ENCODE measurements at regions not wholly inside any gene's neighbourhood (a gene's known extent, or its start where the extent isn't known, plus 50 kb on each side); places are given as distances from the start of the nearest gene placed in this dataset.
"Not testable (repeated sequence)": the region's sequence is repeated elsewhere in the genome, so short reads cannot be mapped to it uniquely, and the experiment has no call there.

DNA sequence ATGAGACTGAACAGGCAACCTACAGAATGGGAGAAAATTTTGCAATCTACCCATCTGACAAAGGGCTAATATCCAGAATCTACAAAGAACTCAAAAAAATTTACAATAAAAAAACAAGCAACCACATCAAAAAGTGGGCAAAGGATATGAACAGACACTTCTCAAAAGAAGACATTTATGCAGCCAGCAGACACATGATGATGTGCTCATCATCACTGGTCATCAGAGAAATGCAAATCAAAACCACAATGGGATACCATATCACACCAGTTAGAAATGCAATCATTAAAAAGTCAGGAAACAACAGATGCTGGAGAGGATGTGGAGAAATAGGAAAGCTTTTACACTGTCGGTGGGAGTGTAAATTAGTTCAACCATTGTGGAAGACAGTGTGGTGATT, 51.7 kb upstream of the PAXBP1 start:
- H3K79me2 ChIP-seq (ENCODE audit: insufficient read depth, low read depth); H3K4me3 ChIP-seq (IDR thresholded peaks at IDR 0.05; ENCODE audit: insufficient read depth, low read depth, low read length); H3K36me3 ChIP-seq (ENCODE audit: insufficient read depth); H3K4me2 ChIP-seq; H3K9ac ChIP-seq; H3K27me3 ChIP-seq (ENCODE audit: insufficient read depth, low read depth); H3K27ac ChIP-seq; H2AFZ ChIP-seq (ENCODE audit: low read depth); H4K20me1 ChIP-seq (ENCODE audit: insufficient read depth); H3K4me1 ChIP-seq (ENCODE audit: low read depth, poor library complexity, severe bottlenecking): not testable (repeated sequence)

DNA sequence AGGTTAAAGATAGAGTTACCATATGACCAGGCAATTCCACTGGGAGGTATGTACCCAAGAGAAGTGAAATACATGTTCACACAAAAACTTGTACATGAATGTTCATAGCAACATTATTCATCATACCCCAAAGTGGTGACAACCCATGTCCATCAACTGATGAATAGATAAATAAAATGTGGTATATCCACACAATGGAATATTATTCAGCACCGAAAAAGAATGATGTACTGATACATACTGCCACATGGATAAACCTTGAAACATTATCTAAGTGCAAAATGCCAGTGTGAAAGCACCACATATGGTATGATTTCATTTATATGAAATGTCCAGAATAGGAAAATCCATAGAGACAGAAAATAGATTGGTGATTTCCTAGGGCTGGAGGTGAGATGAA, 53.4 kb upstream of the PAXBP1 start:
- H3K79me2 ChIP-seq (ENCODE audit: insufficient read depth, low read depth): no peaks in the 10 kb centered on the region
- H3K4me1 ChIP-seq (ENCODE audit: low read depth, poor library complexity, severe bottlenecking): peaks cover 5% of the 10 kb centered on the region
- no peak overlapping the region for H3K9ac ChIP-seq
- H3K4me3 ChIP-seq (IDR thresholded peaks at IDR 0.05; ENCODE audit: insufficient read depth, low read depth, low read length): no peak overlapping the region
- no peak overlapping the region for H2AFZ ChIP-seq (ENCODE audit: low read depth)
- H3K27ac ChIP-seq: no peak overlapping the region
- H3K36me3 ChIP-seq (ENCODE audit: insufficient read depth): no peaks in the 10 kb centered on the region
- no peaks in the 10 kb centered on the region for H4K20me1 ChIP-seq (ENCODE audit: insufficient read depth)
- H3K4me2 ChIP-seq: no peak overlapping the region
- no peaks in the 10 kb centered on the region for H3K27me3 ChIP-seq (ENCODE audit: insufficient read depth, low read depth)
- TF ChIP-seq, protein P1, sequence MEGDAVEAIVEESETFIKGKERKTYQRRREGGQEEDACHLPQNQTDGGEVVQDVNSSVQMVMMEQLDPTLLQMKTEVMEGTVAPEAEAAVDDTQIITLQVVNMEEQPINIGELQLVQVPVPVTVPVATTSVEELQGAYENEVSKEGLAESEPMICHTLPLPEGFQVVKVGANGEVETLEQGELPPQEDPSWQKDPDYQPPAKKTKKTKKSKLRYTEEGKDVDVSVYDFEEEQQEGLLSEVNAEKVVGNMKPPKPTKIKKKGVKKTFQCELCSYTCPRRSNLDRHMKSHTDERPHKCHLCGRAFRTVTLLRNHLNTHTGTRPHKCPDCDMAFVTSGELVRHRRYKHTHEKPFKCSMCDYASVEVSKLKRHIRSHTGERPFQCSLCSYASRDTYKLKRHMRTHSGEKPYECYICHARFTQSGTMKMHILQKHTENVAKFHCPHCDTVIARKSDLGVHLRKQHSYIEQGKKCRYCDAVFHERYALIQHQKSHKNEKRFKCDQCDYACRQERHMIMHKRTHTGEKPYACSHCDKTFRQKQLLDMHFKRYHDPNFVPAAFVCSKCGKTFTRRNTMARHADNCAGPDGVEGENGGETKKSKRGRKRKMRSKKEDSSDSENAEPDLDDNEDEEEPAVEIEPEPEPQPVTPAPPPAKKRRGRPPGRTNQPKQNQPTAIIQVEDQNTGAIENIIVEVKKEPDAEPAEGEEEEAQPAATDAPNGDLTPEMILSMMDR (conservative IDR thresholded peaks at IDR 0.05; ENCODE audit: low read depth, low read length): no peak

DNA sequence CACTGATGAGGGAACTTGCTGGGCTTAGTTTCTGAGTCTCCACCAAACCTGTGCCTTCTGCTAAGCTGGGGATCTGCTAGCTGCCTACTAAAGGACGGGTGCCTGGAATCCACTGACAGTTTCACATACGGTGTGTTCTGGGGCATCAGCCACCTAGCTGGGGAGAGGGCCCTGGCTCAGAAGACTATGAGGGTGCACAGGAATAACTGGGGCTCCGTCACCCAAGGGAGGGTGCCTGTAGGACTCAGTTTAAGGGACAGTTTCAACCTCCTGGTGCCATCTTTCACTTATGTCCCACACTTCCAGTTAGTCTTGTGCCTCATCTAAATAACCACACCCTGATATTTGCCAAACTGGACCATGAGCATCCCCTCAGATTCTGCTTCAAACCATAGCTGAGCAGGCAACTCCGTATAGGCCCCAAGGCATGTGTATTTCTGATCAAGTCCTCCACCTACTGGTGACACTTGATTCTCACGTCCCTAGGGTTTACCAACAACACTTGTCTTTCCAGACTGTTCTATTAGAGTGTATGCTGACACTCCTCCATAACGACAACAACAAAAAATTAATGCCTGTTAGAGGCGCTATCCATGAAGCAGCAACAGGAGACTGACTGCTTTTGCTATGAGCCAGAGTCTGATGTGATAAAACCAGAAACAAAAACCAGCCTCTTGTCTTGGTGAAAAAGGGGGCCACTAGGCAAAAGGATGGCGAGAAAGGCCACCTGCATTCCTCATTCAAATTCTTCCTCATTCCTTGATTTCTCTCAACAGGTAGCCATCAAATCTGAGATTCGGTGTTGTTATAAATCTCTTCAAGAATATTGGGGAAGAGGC, 55.0 kb upstream of the PAXBP1 start:
- no peaks in the 10 kb centered on the region for H3K36me3 ChIP-seq (ENCODE audit: insufficient read depth)
- TF ChIP-seq, protein P1 (conservative IDR thresholded peaks at IDR 0.05; ENCODE audit: low read depth, low read length): peak; percentile 86
- H4K20me1 ChIP-seq (ENCODE audit: insufficient read depth): no peaks in the 10 kb centered on the region
- no peaks in the 10 kb centered on the region for H3K79me2 ChIP-seq (ENCODE audit: insufficient read depth, low read depth)
- H3K4me3 ChIP-seq (IDR thresholded peaks at IDR 0.05; ENCODE audit: insufficient read depth, low read depth, low read length): no peak overlapping the region
- peak overlapping the region; percentile 63; the same call in 1 of the 2 replicates for H2AFZ ChIP-seq (ENCODE audit: low read depth)
- H3K27me3 ChIP-seq (ENCODE audit: insufficient read depth, low read depth): no peaks in the 10 kb centered on the region
- peaks cover 5% of the 10 kb centered on the region for H3K4me1 ChIP-seq (ENCODE audit: low read depth, poor library complexity, severe bottlenecking)
- no peak overlapping the region for H3K4me2 ChIP-seq
- no peak overlapping the region for H3K27ac ChIP-seq
- no peak overlapping the region for H3K9ac ChIP-seq

DNA sequence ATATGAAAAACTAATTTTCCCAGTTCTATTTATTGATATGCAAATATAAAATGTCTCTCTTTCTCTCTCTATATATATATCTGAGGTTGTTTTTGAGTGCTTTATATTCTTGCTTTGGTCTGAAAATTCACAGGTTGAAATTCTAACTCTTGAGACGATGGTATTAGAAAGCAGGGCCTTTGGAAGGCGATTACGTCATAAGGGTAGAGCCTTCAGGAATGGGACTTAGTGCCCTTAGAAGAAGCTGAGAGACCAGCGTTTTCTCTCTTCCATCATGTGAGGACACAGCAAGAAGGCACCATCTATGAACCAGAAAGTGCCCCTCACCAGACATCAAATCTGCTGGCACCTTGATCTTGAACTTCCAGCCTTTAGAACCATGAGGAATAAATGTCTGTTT, 57.4 kb upstream of the PAXBP1 start:
- H3K27me3 ChIP-seq (ENCODE audit: insufficient read depth, low read depth): no peaks in the 10 kb centered on the region

More for the DNA sequence above, 57.4 kb upstream of the PAXBP1 start:
- no peak overlapping the region for H3K4me2 ChIP-seq
- H3K4me1 ChIP-seq (ENCODE audit: low read depth, poor library complexity, severe bottlenecking): peaks cover 9% of the 10 kb centered on the region
- no peaks in the 10 kb centered on the region for H3K79me2 ChIP-seq (ENCODE audit: insufficient read depth, low read depth)
- no peaks in the 10 kb centered on the region for H4K20me1 ChIP-seq (ENCODE audit: insufficient read depth)
- TF ChIP-seq, protein P1 (conservative IDR thresholded peaks at IDR 0.05; ENCODE audit: low read depth, low read length): no peak
- no peaks in the 10 kb centered on the region for H3K36me3 ChIP-seq (ENCODE audit: insufficient read depth)
- H3K27ac ChIP-seq: no peak overlapping the region
- no peak overlapping the region for H3K4me3 ChIP-seq (IDR thresholded peaks at IDR 0.05; ENCODE audit: insufficient read depth, low read depth, low read length)
- no peak overlapping the region for H2AFZ ChIP-seq (ENCODE audit: low read depth)
- H3K9ac ChIP-seq: no peak overlapping the region
